ENCODE measurements at regions not wholly inside any gene's neighbourhood (a gene's known extent, or its start where the extent isn't known, plus 50 kb on each side); places are given as distances from the start of the nearest gene placed in this dataset.

- TF ChIP-seq CTCF (IDR thresholded peaks at IDR 0.05): no peak
- no peak overlapping the region for H3K4me3 ChIP-seq
- no peak for DNase-seq
- no peaks in the 10 kb centered on the region for H3K9me3 ChIP-seq
- H3K9ac ChIP-seq (ENCODE audit: low read depth in 2 of 2, low read length in 2 of 2): no peak overlapping the region
- no peak overlapping the region for H3K27ac ChIP-seq
- H3K27me3 ChIP-seq: no peaks in the 10 kb centered on the region
- no peaks in the 10 kb centered on the region for H3K36me3 ChIP-seq
- no peaks in the 10 kb centered on the region for H3K4me1 ChIP-seq
- intact Hi-C loops (cut with DNase I): no loop called here
These were observed 890.5 kb downstream of the TUSC7 start for GRCh38 chr3:117600112-117600511.

GRCh38 chr3:117600666-117601065, 891.1 kb downstream of the TUSC7 start:
- no peak for DNase-seq
- no peak overlapping the region for H3K4me3 ChIP-seq
- no peak for TF ChIP-seq CTCF (IDR thresholded peaks at IDR 0.05)
- intact Hi-C loops (cut with DNase I): no loop called here
- no peaks in the 10 kb centered on the region for H3K4me1 ChIP-seq
- no peaks in the 10 kb centered on the region for H3K36me3 ChIP-seq
- H3K27ac ChIP-seq: no peak overlapping the region
- no peak overlapping the region for H3K9ac ChIP-seq (ENCODE audit: low read depth in 2 of 2, low read length in 2 of 2)
- H3K9me3 ChIP-seq: no peaks in the 10 kb centered on the region
- H3K27me3 ChIP-seq: no peaks in the 10 kb centered on the region

- intact Hi-C loops (cut with DNase I): no loop called here
- no peak overlapping the region for H3K27ac ChIP-seq
- no peak overlapping the region for H3K4me3 ChIP-seq
- H3K36me3 ChIP-seq: no peaks in the 10 kb centered on the region
- H3K27me3 ChIP-seq: no peaks in the 10 kb centered on the region
- DNase-seq: no peak
- TF ChIP-seq CTCF (IDR thresholded peaks at IDR 0.05): no peak
- no peaks in the 10 kb centered on the region for H3K9me3 ChIP-seq
- H3K4me1 ChIP-seq: no peaks in the 10 kb centered on the region
- no peak overlapping the region for H3K9ac ChIP-seq (ENCODE audit: low read depth in 2 of 2, low read length in 2 of 2)
These were observed 892.6 kb downstream of the TUSC7 start for GRCh38 chr3:117602058-117602644.

- no peaks in the 10 kb centered on the region for H3K4me1 ChIP-seq
- no peak overlapping the region for H3K27ac ChIP-seq
- H3K9me3 ChIP-seq: no peaks in the 10 kb centered on the region
- no peaks in the 10 kb centered on the region for H3K27me3 ChIP-seq
- intact Hi-C loops (cut with DNase I): no loop called here
- no peaks in the 10 kb centered on the region for H3K36me3 ChIP-seq
- no peak for TF ChIP-seq CTCF (IDR thresholded peaks at IDR 0.05)
- H3K9ac ChIP-seq (ENCODE audit: low read depth in 2 of 2, low read length in 2 of 2): no peak overlapping the region
- H3K4me3 ChIP-seq: no peak overlapping the region
- no peak for DNase-seq
These were observed 893.5 kb downstream of the TUSC7 start for GRCh38 chr3:117603097-117603496.

- no peaks in the 10 kb centered on the region for H3K27me3 ChIP-seq
- no peak overlapping the region for H3K27ac ChIP-seq
- H3K4me1 ChIP-seq: no peaks in the 10 kb centered on the region
- intact Hi-C loops (cut with DNase I): no loop called here
- no peak for TF ChIP-seq CTCF (IDR thresholded peaks at IDR 0.05)
- DNase-seq: no peak
- no peaks in the 10 kb centered on the region for H3K9me3 ChIP-seq
- no peaks in the 10 kb centered on the region for H3K36me3 ChIP-seq
- no peak overlapping the region for H3K4me3 ChIP-seq
- H3K9ac ChIP-seq (ENCODE audit: low read depth in 2 of 2, low read length in 2 of 2): no peak overlapping the region
These were observed 897.3 kb downstream of the TUSC7 start for GRCh38 chr3:117606866-117607265.

Data from colonic mucosa (tissue), 4 donors.